HG03060 (cell line): ENCODE measurements at regions not wholly inside any gene's neighbourhood (a gene's known extent, or its start where the extent isn't known, plus 50 kb on each side); places are given as distances from the start of the nearest gene placed in this dataset.

ENCODE experiments used
- ATAC-seq: cut with Tn5 transposase; IDR thresholded peaks from one replicate; pipeline ENCODE4 v1.9.1; 2021; ENCODE audit warnings: low read depth, moderate number of reproducible peaks; ENCODE audit not compliant: unreplicated experiment

DNA sequence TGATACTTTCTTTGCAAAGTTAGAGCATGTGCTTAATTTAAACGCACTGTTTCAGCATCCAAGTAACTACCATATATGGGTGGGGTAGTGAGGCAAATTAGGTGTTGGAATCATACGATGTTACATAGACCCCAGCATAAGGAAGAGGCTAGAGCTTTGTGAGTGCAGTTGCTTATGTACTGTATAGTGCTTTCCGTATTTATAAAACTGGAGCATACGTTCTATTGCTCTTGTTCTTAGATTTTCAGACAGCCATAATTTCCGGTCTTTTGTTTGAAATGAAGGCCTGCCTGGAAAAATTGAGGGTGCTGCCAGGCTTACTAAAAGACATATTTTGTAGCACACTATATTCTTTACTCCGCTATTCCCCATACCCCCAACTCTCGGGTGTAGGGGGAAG, 335.7 kb downstream of the FOXG1 start:
- no peak for ATAC-seq

DNA sequence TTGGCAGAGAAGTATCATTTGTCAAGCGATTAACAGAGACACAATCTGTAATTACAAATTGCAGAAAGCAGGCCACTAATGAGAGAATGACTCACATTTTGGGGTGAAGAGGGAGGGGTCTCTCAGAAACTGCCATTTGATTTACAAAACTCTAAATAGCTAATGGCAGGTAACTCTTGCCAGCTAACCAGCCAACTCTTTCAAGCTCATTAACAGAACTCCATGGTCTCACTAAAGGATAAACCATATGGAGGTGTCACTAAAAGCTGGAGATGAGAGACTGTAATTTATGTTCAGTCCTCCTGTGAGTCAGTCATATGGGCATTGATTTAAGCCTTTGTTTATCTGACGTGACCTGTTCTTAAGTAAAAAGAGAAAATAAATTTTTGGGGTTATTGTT, 336.4 kb downstream of the FOXG1 start:
- no peak for ATAC-seq

DNA sequence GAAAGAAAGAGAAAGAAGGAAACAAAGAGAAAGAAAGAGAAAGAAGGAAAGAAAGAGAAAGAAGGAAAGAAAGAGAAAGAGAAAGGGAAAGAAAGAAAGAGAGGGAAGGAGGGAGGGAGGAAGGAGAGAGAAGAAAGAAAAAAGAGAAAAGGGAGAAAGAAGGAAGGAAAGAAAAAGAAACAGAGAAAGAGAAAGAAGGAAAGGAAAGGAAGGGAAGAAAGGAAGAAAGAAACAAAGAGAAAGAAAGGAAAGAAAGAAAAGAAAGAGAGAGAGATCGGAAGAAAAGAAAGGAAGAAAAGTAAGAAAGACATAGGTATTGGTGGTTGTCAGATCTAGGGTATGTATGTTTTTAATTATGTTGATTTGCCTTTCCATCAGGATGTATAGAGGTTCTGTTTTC, 342.3 kb downstream of the FOXG1 start:
- ATAC-seq, result no peak

DNA sequence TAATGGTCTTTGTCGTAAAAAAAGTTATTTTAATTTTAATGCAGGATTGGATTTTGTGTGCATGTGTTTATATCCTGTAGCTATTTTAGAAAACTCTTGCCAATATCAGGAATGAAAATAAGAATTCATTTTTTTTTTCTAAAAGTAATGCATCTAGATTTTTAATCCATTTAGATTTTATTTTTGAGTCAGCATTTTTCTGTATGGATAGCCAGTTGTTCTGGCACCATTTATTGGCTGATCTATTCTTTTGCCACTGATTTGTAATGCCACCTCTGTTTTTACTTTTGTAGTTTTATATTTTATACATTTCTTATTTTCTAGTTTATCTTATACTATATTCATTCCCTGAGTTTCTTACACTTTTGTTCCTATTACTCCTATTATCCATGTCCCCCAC, 343.0 kb downstream of the FOXG1 start:
- ATAC-seq, result no peak

DNA sequence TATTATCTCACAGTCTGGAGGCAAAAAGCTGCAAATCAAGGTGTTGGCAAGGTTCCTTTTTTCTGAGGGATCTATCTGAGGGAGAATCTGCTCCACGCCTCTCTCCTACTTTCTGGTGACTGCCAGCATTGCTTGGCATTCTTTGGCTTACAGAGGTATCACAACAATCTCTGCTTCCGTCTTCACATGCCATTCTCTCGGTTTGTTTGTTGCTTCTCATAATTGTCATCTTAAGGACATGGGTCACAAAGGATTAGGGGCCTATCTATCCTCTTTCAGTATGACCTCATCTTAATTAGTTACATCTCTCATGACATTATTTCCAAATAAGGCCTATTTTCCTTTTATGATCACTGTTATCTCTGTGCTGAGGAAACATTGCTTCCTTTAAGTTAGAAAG, 345.0 kb downstream of the FOXG1 start:
- ATAC-seq, result no peak

DNA sequence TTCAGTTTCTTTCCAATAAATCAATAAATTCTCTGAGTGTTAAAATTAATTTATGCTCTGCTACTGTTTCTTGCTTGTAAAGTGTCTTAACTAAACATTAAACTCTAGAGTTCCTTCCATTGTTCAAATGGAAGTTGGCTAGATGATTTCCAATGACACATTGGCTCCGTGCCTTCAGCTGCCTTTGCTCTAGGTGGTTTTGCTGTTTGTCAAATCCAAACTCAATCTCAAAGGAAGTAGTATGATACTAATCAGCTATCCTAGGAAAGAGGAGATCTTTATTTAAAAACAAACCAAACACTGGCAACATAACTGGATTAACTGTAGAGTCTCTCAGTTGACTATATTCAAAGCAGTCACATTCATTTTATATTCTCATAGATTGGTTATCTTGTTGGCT, 356.4 kb downstream of the FOXG1 start:
- ATAC-seq, result no peak

DNA sequence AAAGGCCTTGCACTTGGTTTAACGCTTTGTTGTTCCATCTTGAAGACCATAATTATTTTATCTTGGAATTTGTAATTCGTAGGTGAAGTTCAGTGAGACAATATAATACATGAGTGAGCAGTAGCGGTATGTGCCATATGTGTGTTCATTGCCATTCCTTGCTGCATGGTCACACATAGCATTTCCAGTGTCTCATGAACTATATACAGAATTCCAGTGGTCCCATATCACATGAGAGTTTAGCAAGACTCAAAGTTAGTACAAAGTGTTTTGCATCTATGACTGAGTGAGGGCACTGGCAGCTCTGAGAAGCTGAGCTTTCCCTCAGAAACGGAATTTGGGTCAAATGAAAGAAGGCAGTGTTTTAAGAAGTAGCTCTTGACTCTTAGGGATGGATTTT, 359.8 kb downstream of the FOXG1 start:
- no peak for ATAC-seq

DNA sequence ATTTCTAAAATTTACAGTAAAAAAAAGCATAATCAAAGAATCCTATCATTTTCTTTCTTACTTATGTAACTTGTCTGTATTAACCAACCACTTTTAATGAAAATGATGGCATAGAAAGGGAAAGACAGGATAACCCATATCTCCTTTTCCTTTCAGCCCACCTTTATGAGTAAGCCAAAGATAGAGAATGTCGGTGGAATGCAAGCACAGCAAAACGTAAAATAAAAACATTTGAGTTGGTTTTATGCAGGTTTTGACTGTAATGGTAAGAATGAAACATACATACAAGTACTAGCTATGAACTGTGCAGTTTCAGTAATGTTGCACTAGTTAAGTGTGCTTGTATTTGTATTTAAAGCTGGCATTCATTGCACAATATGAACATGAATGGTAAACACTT, 360.3 kb downstream of the FOXG1 start:
- ATAC-seq, result no peak

DNA sequence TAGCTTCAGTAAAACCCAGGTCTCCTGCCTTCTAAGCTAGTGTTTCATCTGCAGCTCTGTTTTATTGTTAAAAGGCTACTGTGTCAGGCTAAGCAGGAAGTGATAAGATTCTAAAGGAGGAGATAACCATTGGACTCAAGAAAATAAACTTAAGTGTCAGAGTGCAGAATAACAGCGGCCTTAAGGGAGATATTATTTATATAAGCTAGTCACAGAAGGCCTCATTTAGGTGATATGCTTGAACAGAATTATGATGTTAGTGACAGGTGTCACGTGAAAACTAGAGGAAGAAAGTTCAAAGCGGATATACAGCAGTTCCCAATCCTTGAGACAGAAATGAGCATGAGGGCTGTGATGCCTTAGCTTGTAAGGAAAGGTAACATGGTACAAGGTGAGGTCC, 373.4 kb downstream of the FOXG1 start:
- ATAC-seq, result no peak

DNA sequence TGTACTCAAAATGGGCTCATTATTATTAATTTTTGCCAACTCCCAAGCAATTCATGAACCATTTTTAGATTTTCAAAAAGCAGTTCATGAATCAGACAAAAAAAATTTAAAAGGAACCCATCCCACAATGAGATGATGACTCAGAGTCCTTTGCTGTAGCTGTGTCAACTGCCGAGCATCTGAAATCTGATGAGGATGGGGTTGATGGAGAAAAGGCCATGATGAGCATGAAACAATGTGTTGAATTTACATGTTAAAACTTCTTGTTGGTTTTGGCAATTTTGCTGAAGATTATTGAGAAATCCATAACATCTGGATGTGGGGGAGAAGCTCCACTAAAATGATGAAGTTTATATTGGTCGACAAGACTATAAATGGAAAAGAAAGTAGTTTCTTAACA, 378.0 kb downstream of the FOXG1 start:
- no peak for ATAC-seq

DNA sequence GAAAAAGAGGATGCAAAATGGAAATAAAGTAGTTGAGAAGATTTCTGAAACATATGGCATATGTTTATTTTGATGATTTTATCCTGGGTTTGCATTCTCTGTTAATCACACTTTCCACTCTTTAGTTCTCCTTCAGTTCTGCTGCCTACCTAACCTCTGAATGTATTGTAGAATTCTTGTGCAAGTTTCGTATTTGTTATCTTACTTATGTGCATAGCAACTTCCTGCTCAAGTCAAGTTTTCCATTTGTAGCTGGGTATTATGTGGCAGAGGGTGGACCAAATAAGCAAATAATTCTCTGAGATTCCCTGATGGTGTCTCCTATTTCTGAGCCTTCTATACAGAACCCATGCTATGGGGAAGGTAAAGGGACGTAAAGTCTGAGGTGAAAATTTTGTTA, 381.6 kb downstream of the FOXG1 start:
- no peak for ATAC-seq

DNA sequence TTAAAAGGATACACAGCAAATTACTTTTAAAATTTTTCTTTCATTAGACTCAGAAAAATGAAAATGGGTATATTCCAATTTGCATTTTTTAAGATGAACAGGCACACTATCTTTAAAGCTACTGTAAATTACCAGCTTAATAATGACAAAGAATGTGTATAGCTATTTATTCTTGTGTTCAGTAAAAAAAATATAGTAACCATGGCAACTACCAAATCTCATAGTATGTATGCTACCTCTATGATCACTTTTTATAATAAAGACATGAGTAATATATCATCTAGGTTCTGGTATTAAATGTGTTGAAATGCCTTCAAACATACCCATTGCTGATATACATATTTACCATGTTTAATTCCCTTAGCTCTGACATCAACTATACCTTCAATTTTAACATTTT, 383.2 kb downstream of the FOXG1 start:
- ATAC-seq, result no peak

DNA sequence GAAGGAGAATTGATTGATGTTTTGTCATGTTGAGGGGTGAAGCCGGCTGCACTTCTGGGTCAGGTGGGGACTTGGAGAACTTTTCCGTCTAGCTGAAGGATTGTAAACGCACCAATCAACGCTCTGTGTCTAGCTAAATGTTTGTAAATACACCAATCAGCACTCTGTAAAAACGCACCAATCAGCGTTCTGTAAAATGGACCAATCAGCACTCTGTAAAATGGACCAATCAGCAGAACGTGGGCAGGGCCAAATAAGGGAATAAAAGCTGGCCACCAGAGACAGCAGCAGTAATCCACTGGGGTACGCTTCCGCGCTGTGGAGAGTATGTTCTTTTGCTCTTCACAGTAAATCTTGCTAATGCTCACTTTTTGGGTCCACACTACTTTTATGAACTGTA, 384.1 kb downstream of the FOXG1 start:
- ATAC-seq, result no peak

DNA sequence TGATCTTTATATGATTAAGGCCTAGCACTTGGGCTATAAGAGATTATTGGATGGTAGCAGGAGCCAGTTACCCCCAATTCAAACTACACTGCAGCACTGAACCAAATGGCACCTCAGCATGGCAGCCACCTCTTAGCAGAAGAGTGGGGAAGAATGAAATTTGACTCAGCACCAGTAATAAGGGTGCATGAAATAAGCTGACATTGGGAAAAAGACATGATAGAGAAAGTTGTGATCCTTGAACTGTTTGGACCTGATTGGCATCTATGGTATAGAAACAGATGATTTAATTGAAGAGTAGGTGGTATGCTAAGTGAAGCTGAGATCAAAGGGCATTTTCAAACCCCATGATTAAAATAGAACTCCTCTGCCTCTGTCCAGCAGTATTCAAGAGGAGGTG, 389.5 kb downstream of the FOXG1 start:
- no peak for ATAC-seq

DNA sequence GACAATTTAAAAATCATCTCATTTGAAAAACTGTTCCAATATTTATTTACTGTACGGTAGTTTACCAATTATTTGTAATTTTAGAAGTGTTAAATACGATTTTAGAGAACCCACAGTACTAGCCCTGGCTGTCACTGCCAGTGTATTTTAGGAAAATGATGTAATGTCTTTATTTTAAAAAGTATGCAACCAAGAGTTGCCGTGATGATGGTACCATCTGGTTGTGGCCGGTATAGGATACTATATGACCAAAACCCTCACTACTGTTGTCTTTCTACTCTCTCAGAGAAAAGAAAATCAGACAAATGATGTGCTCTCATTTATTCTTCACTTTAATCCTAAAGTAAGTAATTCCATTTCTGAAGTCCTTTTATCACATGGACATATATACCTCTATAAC, 395.0 kb downstream of the FOXG1 start:
- no peak for ATAC-seq

DNA sequence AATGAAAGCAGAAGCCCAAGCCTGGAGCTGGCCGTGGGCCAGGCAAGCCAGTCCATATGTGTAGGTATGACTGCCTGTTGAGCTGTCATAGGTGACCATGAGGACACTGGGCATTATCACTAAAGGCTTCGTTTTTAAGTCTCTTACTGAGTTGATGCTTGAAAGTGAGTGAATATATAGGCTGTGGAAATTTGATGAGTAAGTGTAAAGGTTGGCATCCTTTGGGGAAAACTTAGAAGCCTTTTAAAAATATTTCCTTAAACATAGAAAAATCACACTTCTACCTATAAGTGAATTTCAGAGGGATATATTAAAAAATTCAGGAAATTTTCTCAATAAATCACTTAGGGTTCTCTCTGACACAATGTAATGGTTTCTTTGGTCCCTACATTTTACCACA, 396.5 kb downstream of the FOXG1 start:
- ATAC-seq, result no peak

DNA sequence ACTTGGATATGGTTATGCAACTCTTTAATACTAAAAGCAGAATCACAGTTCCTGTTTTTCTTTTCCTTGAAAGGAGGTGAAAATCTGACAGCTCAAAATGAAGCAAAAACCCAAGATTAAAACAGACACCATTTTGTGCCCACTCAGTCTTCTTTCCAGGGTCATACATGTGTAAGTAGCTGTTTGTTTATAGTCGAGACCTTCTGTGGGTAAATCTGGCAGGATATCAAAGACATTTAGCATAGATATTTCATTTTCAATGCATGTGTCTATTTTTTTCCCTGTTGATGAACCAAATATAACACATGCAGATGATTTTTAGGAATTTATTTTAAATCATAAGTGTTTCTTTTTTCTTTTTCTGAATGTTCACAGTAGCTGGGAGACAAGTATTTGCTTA, 398.8 kb downstream of the FOXG1 start:
- ATAC-seq, result no peak

DNA sequence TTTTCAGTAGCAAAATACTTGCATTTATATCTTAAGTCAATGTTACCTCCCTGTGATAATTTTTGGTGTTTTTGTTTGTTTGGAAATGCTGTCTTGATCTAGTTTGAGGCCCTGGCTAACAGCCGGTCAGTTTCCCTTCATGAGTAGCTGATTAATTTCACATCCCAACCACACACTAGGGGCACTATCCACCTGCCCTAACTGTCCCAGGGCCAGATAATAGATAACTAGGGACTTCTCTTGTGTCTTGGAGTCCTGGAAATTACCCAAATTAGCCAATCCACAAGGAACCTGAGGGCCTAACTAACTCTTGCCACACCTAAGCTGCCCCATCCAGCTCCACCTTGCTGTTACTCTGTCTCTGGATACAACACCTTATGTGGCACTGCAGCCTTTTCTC, 399.9 kb downstream of the FOXG1 start:
- ATAC-seq, result no peak

DNA sequence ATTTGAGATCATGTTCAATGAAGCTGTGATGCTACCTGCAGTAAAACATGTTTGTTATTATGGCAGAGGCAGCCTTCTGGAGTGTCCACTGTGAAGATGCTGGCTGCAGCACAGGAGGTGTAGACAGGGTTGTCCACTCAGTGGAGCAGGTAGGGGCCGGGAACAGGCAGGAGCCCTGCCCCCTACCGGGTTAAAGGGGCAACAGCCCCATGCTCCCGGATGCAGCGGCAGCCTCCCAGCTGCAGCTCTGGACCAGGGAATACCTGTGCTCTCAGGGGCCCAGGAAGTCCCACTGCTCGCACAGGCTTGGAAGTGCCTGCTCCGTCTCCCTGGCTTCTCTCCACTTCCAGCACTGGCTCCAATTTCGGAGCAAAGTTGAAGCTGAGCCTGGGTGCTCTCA, 401.6 kb downstream of the FOXG1 start:
- ATAC-seq, result no peak

DNA sequence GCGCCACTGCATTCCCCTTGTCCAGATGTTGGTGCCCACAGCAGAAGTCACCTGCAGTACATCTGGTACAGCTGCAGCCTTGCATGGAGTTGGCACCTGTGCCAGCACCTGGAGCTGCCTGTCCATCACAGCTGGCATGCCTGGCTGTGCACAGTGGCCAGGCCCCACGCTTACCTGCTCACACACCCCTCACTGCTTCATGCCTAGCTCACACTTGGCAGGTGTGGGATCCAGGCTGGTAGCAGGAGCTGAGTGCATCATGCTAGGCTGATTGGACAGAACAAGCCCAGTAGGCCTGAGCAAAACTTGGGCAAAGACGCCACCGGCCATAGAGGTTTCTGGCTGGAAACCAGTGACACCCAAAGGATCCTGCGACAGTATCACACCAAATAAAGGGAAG, 402.8 kb downstream of the FOXG1 start:
- ATAC-seq, result no peak

DNA sequence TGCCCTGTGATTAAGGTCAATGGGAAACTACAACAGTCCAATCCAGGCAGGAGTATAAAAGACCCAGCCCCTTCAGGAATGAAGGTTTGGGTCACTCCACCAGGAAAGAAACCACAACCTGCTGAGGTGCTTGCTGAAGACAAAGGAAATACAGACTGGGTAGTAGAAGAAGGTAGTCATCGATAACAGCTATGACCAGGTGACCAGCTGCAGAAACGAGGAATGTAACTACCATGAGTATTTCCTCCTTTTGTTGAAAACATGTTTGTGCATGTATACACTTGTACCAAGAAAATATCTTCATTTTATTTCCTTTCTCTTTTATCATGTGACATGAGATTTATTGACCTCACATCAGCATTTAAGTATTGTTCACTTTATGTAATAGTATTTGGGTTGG, 409.1 kb downstream of the FOXG1 start:
- no peak for ATAC-seq

DNA sequence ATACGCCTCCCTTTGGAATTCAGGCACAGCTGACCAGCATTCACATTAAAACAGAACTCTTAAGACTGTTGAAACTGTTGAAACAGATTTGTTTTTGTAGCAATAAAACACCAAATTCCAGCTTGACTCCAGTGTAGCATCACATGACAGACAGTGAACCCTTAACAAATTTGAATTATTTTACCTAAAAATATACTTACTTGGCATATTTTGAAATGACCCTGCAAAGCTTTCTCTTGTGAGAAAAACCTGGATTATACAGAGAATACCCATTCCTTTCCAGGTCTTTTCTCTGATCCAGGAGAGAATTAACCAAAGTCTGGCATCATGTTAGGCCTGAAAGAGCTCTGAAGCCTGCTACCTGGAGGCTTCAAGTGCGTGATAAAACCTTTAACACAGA, 410.3 kb downstream of the FOXG1 start:
- no peak for ATAC-seq

DNA sequence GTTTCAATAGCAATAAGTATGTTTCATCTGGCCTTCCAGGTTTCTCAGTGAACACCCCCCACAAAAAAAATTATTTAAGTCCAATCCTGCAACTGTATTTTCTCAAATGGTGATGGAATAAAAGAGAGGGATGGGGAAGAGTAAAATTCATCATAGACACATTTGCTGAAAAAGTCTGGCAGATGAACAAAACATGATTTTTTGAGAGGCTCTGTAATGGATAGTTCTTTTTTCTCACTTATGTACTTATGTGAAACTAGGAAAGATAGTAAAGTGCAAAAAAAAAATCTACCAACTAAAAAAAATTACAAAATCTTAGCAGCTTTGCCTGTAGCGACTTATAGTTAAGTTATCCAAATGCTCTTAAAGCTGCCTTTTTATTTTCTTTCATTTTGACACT, 412.4 kb downstream of the FOXG1 start:
- ATAC-seq, result no peak

DNA sequence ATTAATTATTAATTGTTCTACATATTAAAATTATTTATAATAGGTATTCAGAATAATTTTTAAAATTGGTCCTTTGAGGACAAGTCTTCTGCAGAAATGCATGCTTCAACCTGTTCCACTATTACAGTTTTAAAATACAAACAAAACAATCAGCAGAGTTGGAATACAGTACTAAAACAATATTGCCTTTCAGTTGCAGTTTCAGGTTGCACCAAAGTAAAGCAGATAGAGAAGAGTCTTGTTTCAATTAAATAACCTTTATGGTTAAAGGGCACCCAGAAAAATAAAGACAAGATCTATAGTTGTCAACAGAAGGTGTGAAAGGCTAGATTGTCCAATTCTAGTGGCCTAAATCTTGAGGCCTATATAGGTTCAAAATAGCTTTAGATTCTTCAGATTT, 424.5 kb downstream of the FOXG1 start:
- ATAC-seq, result no peak
